OCI-LY7 (cell line): ENCODE measurements at regions not wholly inside any gene's neighbourhood (a gene's known extent, or its start where the extent isn't known, plus 50 kb on each side); places are given as distances from the start of the nearest gene placed in this dataset.

Source experiments
- BruUV-seq: library from RNA; stranded (reverse); fragments of 400-500 nt; replicated peaks from 2 replicates; lab custom pipeline; 2021; lab: Mats Ljungman, UMichigan
- CTCF ChIA-PET: fragments of 300-600 bp; sonication (Branson Sonifier 250); formaldehyde crosslinking; loops from one replicate; lab custom pipeline; 2022; ENCODE audit warnings: antibody characterized with exemption; ENCODE audit not compliant: unreplicated experiment; lab: Charles Lee
- POLR2A ChIA-PET: fragments of 300-600 bp; sonication (Branson Sonifier 250); formaldehyde crosslinking; loops from one replicate; lab custom pipeline; 2022; ENCODE audit warnings: antibody characterized with exemption; lab: Charles Lee
- DNase-seq: peaks from one replicate; pipeline ENCODE4 v3.0.0-alpha.2; 2015; ENCODE audit warnings: low spot score
- H2AFZ ChIP-seq: fragments of 200-600 bp; sonication (generic), shearing (Covaris generic); 2 replicates; pipeline ENCODE4 v1.6.1; 2014; ENCODE audit warnings: mild to moderate bottlenecking, antibody characterized with exemption, low read length, moderate library complexity
- H3K27ac ChIP-seq: fragments of 200-600 bp; sonication (generic); 2 replicates; pipeline ENCODE4 v1.5.1; 2014; ENCODE audit warnings: mixed run types, low read depth, mild to moderate bottlenecking, moderate library complexity, low read length, inconsistent platforms; ENCODE audit not compliant: poor library complexity, severe bottlenecking
- H3K36me3 ChIP-seq: fragments of 200-600 bp; sonication (generic); 2 replicates; pipeline ENCODE4 v1.6.1; 2014; ENCODE audit warnings: mild to moderate bottlenecking, antibody characterized with exemption, low read length, moderate library complexity, mixed read lengths; ENCODE audit not compliant: insufficient read depth
- H3K4me1 ChIP-seq: fragments of 200-600 bp; sonication (generic); 2 replicates; pipeline ENCODE4 v1.5.1; 2014; ENCODE audit warnings: mild to moderate bottlenecking, low read length; ENCODE audit not compliant: insufficient read depth, poor library complexity, severe bottlenecking
- H3K4me2 ChIP-seq: fragments of 200-600 bp; sonication (generic); 2 replicates; pipeline ENCODE4 v1.6.1; 2014; ENCODE audit warnings: mild to moderate bottlenecking, low read length
- H3K4me3 ChIP-seq: fragments of 200-600 bp; sonication (generic); 2 replicates; pipeline ENCODE4 v1.5.1; 2014; ENCODE audit warnings: mild to moderate bottlenecking, low read depth, low read length; ENCODE audit not compliant: poor library complexity, severe bottlenecking
- H3K79me2 ChIP-seq: fragments of 200-600 bp; sonication (generic); 2 replicates; pipeline ENCODE4 v1.6.1; 2016; ENCODE audit warnings: low read depth, mild to moderate bottlenecking, low read length, moderate library complexity, mixed read lengths; ENCODE audit not compliant: insufficient read depth
- H3K9me2 ChIP-seq: fragments of 200-600 bp; sonication (generic); 2 replicates; pipeline ENCODE4 v1.6.1; 2016; ENCODE audit warnings: mild to moderate bottlenecking, low read length, mixed read lengths; ENCODE audit not compliant: insufficient read depth
- H3K9me3 ChIP-seq: fragments of 200-600 bp; sonication (generic); 2 replicates; pipeline ENCODE4 v1.6.1; 2014; ENCODE audit warnings: mild to moderate bottlenecking, mixed run types, low read length, mixed read lengths
- H4K20me1 ChIP-seq: fragments of 200-600 bp; sonication (generic); 2 replicates; pipeline ENCODE4 v1.6.1; 2014; ENCODE audit warnings: mild to moderate bottlenecking, antibody characterized with exemption, low read length, moderate library complexity, mixed read lengths; ENCODE audit not compliant: insufficient read depth
- CTCF ChIP-seq: fragments of 200-600 bp; sonication (generic); conservative IDR thresholded peaks from 2 replicates; pipeline ENCODE4 v1.5.1; 2014; ENCODE audit warnings: mild to moderate bottlenecking, antibody characterized with exemption, low read length, moderate library complexity, mixed read lengths
- EZH2phosphoT487 ChIP-seq: fragments of 200-600 bp; sonication (generic); IDR thresholded peaks from 2 replicates; pipeline ENCODE4 v1.6.1; 2018; ENCODE audit warnings: low read depth, borderline replicate concordance, mild to moderate bottlenecking, mixed run types, antibody characterized with exemption, low read length, moderate library complexity, mixed read lengths
- intact Hi-C: fragments of 100-400 bp; cut with micrococcal nuclease; formaldehyde crosslinking; loops from one replicate; pipeline ENCODE4 v1.10.0; 2022; ENCODE audit not compliant: unreplicated experiment

DNA sequence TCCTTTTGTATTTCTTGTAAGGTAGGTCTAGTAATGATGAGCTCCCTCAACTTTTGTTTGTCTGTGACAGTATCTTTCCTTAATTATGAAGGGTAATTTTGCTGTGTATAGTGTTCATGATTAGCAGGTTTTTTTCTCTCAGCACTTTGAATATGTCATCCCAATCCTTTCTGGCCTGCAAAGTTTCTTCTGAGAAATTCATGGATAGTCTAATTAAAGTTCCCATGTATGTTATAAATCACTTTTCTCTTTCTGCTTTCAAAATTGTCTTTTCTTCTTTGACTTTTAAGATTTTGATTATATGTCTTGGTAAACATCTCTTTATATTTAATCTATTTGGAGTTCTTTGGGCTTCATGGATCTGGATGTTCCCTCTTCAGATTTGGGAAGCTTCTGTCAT is 54.3 kb upstream of the ZKSCAN2 start:
- Histone ChIP-seq H2AFZ (no peak overlapping the region), H3K4me2 (no peak overlapping the region), H4K20me1 (no peaks in the 10 kb centered on the region), H3K27ac (no peak overlapping the region), H3K4me3 (no peak overlapping the region), H3K9me2 (no peaks in the 10 kb centered on the region), H3K79me2 (no peaks in the 10 kb centered on the region), H3K9me3 (peaks cover 11% of the 10 kb centered on the region; the same call in 1 of the 2 replicates), H3K4me1 (no peaks in the 10 kb centered on the region), H3K36me3 (no peaks in the 10 kb centered on the region)
- no peak for TF ChIP-seq CTCF
- TF ChIP-seq EZH2phosphoT487 = no peak
- intact Hi-C loops = no loop called here
- POLR2A ChIA-PET = no interaction called here
- no TSS peak for BruUV-seq
- CTCF ChIA-PET = no interaction called here
- DNase-seq = no peak

DNA sequence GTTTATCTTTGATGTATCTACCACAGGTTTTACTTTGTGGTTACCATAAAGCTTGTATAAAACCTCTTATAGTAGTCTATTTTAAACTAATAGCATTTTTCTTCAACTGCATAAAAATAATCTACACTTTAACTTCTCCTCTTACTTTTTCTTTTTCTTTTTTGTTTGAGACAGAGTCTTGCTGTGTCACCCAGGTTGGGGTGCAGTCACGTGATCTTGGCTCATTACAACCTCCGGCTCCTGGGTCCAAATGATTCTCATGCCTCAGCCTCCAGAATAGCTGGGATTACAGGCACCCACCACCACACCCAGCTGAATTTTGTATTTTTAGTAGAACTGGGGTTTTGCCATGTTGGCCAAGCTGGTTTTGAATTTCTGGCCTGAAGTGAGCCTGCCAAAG is 53.4 kb upstream of the ZKSCAN2 start:
- peaks cover 11% of the 10 kb centered on the region; the same call in 1 of the 2 replicates for H3K9me3 ChIP-seq
- H2AFZ ChIP-seq = no peak overlapping the region
- H4K20me1 ChIP-seq = no peaks in the 10 kb centered on the region
- no peaks in the 10 kb centered on the region for H3K79me2 ChIP-seq
- no peak for DNase-seq
- no peak overlapping the region for H3K4me2 ChIP-seq
- POLR2A ChIA-PET = no interaction called here
- CTCF ChIA-PET = no interaction called here
- no peaks in the 10 kb centered on the region for H3K36me3 ChIP-seq
- no peak for TF ChIP-seq EZH2phosphoT487
- TF ChIP-seq CTCF = no peak
- intact Hi-C loops = no loop called here
- no peaks in the 10 kb centered on the region for H3K4me1 ChIP-seq
- BruUV-seq = no TSS peak
- H3K27ac ChIP-seq = no peak overlapping the region
- no peaks in the 10 kb centered on the region for H3K9me2 ChIP-seq
- no peak overlapping the region for H3K4me3 ChIP-seq
